Astrocyte (in vitro differentiated cells and primary cell): ENCODE measurements at regions not wholly inside any gene's neighbourhood (a gene's known extent, or its start where the extent isn't known, plus 50 kb on each side); places are given as distances from the start of the nearest gene placed in this dataset.

Experiments
- CTCF ChIP-seq: IDR thresholded peaks from 2 replicates; pipeline ENCODE4 v1.5.1; 2011; ENCODE audit warnings: low read depth, mild to moderate bottlenecking, inconsistent platforms, low read length, moderate library complexity; ENCODE audit not compliant: insufficient read depth
- EZH2 ChIP-seq: IDR thresholded peaks from 2 replicates; pipeline ENCODE4 v1.6.1; 2012; ENCODE audit warnings: mild to moderate bottlenecking, low read length, inconsistent platforms; ENCODE audit not compliant: insufficient read depth

- no peak for TF ChIP-seq CTCF
- no peak for TF ChIP-seq EZH2
These were observed 160.7 kb upstream of the PCDH7 start for GRCh38 chr4:30559481-30559880.
